AG04450 (cell line): ENCODE measurements at regions not wholly inside any gene's neighbourhood (a gene's known extent, or its start where the extent isn't known, plus 50 kb on each side); places are given as distances from the start of the nearest gene placed in this dataset.

Experiments
- CTCF ChIA-PET: fragments of 300-600, 350-600 bp; formaldehyde crosslinking; extraction: SDS; loops from one replicate; lab custom pipeline; 2022; ENCODE audit warnings: antibody characterized with exemption, inconsistent platforms; lab: Charles Lee
- POLR2A ChIA-PET: fragments of 350-600 bp; formaldehyde crosslinking; extraction: SDS; loops from one replicate; lab custom pipeline; 2021; ENCODE audit warnings: antibody characterized with exemption, inconsistent platforms; lab: Yijun Ruan, JAX
- DNase-seq: peaks from one replicate; pipeline ENCODE4 v3.0.0-alpha.2; 2011; ENCODE audit warnings: low read depth, low spot score
- H3K27ac ChIP-seq: one replicate; pipeline ENCODE4 v1.5.1; 2012; ENCODE audit warnings: low read depth, low read length, control low read depth
- H3K27me3 ChIP-seq: one replicate; pipeline ENCODE4 v1.6.0; 2012; ENCODE audit warnings: low read length; ENCODE audit not compliant: control insufficient read depth, insufficient read depth
- H3K4me3 ChIP-seq: 2 replicates; pipeline ENCODE4 v1.5.1; 2011; ENCODE audit warnings: mild to moderate bottlenecking, low read depth, low read length, control low read depth
- H3K9me3 ChIP-seq: 2 replicates; pipeline ENCODE4 v1.5.1; 2012; ENCODE audit warnings: low read length; ENCODE audit not compliant: control insufficient read depth, insufficient read depth
- TF ChIP-seq, protein P1 (sequence below): IDR thresholded peaks from 2 replicates; pipeline ENCODE4 v1.5.1; 2011; ENCODE audit warnings: low read depth, low read length, control low read depth, inconsistent platforms

DNA sequence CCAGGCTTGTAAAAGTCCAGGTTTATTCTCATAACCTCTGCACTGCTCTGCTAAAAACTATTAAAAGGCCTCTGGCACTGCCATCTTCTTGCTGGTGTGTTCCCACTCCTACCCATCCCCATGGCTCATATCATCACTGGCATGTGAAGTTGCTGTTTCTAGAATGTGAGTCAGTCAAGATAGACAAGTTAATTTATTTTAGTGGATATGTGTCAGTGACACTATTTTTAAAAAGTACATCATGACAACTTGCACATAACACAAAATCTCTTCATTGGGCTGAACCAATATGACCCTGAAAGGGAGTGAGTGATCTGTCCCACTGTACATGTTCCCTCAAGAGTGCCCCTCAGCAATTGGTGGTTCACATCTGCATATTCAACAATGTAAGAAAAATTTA is 299.7 kb downstream of the NFIB start:
- TF ChIP-seq, protein P1, sequence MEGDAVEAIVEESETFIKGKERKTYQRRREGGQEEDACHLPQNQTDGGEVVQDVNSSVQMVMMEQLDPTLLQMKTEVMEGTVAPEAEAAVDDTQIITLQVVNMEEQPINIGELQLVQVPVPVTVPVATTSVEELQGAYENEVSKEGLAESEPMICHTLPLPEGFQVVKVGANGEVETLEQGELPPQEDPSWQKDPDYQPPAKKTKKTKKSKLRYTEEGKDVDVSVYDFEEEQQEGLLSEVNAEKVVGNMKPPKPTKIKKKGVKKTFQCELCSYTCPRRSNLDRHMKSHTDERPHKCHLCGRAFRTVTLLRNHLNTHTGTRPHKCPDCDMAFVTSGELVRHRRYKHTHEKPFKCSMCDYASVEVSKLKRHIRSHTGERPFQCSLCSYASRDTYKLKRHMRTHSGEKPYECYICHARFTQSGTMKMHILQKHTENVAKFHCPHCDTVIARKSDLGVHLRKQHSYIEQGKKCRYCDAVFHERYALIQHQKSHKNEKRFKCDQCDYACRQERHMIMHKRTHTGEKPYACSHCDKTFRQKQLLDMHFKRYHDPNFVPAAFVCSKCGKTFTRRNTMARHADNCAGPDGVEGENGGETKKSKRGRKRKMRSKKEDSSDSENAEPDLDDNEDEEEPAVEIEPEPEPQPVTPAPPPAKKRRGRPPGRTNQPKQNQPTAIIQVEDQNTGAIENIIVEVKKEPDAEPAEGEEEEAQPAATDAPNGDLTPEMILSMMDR, result no peak
- Histone ChIP-seq H3K27me3 (peaks cover 11% of the 10 kb centered on the region), H3K9me3 (no peaks in the 10 kb centered on the region), H3K4me3 (no peak overlapping the region), H3K27ac (no peak overlapping the region)
- POLR2A ChIA-PET, result no interaction called here
- no peak for DNase-seq
- CTCF ChIA-PET, result no interaction called here

- TF ChIP-seq, protein P1, result no peak
- H3K27ac ChIP-seq, result no peak overlapping the region
- H3K27me3 ChIP-seq, result peaks cover 15% of the 10 kb centered on the region
- DNase-seq, result no peak
- no peak overlapping the region for H3K4me3 ChIP-seq
- ChIA-PET CTCF (no interaction called here), POLR2A (no interaction called here)
- H3K9me3 ChIP-seq, result no peaks in the 10 kb centered on the region
These were observed 302.0 kb downstream of the NFIB start for GRCh38 chr9:14011799-14012560.

GRCh38 chr9:14007190-14007769 is 306.7 kb downstream of the NFIB start:
- ChIA-PET POLR2A (no interaction called here), CTCF (no interaction called here)
- H3K9me3 ChIP-seq, result no peaks in the 10 kb centered on the region
- no peak overlapping the region for H3K4me3 ChIP-seq
- DNase-seq, result no peak
- H3K27me3 ChIP-seq, result peaks cover 22% of the 10 kb centered on the region
- TF ChIP-seq, protein P1, result no peak
- no peak overlapping the region for H3K27ac ChIP-seq

DNA sequence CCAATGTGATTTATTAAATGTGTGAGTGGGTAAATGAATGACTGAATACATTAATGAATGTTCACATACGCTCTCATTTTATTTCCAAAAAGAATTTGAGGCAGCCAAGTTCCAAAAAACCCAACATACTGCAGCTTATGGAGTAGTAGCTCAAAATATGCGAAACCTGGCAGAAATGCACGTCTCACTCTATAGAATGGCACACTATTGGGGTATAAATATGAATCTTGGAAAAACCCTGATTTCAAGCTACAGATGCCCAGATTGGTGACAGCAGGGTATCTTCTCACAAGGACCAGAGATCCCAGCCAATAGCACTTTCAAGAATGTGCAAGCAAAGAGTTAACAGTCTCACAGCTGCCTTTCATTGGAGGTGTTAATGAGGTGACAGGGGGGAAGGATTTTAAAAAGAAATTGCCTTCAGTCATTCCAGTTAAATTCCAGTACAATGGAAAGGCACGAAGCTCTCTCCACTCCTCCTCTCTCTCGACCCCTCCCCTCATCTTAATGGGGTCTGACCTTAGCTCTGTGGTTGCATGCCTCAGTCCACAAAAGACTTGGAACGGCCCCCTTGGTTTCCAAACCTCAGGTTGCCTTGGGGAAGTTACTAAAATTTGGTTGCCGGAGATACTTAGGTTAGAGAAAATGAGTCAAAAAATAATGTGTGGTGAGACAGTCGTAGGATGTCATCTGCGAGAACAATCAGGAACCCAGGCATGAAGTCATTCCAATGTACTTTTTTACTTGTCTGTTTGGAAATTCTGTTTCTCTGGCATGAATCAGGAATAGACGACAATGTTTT is 307.4 kb downstream of the NFIB start:
- ChIA-PET CTCF (interaction anchor here (0.6 to 1.0 kb wide), 2 partner anchors 128 to 347 kb away, joined by 3 to 5 read pairs; no protein-coding TSS in a partner anchor), POLR2A (no interaction called here)
- TF ChIP-seq, protein P1, result no peak
- H3K9me3 ChIP-seq, result no peaks in the 10 kb centered on the region
- H3K4me3 ChIP-seq, result no peak overlapping the region
- H3K27me3 ChIP-seq, result peaks cover 24% of the 10 kb centered on the region
- no peak for DNase-seq
- H3K27ac ChIP-seq, result no peak overlapping the region
